DMS 273 treated with DMSO at 0.1 percent for 48 hours (cell line): ENCODE measurements at regions not wholly inside any gene's neighbourhood (a gene's known extent, or its start where the extent isn't known, plus 50 kb on each side); places are given as distances from the start of the nearest gene placed in this dataset.

Source experiments
- DNase-seq: peaks from one replicate; lab custom pipeline; 2025; lab: John Stamatoyannopoulos, UW

DNA sequence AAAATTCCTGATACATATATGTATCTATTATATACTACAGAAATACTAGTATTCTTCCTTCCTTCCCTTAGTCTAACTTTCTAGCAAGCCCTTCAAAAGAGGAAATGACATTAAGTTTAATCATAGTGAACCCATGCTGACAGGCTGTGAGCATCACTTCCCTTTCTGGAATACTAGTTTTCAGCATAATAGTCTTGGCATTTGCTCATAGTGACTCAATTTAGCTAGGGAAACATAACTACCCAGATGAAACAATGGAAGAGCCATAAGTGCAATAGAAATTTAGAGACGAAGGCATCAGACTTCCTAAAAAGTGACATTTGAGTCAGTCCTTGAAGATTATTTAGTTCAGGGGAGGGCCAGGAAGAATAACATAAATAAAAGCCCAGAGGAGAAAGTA is 184.5 kb upstream of the CRY1 start:
- DNase-seq, result no peak

DNA sequence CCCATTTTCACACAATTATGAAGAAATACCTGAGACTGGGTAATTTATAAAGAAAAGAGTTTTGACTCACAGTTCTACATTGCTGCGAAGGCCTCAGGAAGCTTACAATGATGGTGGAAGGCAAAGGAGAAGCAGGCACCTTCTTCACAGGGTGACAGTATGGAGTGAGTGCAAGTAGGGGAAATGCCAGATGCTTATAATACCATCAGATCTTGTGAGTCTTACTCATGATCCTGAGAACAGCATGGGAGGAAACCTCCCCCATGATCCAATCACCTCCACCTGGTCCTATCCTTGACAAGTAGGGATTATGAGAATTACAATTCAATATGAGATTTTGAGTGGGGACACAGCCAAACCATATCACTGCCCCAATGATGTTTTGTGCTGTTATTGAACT is 189.3 kb upstream of the CRY1 start:
- DNase-seq, result no peak

DNA sequence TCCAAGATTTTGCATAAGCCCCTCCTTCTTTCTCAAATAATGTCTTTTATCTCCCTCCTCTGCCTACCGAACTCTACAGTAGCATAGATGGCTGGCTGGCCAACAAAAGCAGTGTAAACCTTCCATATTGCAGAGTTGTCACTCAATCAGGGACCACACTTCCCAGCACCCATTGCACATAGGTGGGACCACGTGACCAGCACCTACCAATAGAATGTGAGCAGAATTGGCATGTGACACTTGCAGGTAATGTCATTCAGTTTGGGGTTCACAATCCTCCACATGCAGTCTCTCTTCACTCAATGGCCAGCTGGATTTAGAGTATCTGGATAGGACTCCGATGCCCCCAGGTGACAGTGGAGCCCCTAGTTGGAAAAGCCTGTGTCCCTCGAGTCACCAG is 190.3 kb upstream of the CRY1 start:
- no peak for DNase-seq

DNA sequence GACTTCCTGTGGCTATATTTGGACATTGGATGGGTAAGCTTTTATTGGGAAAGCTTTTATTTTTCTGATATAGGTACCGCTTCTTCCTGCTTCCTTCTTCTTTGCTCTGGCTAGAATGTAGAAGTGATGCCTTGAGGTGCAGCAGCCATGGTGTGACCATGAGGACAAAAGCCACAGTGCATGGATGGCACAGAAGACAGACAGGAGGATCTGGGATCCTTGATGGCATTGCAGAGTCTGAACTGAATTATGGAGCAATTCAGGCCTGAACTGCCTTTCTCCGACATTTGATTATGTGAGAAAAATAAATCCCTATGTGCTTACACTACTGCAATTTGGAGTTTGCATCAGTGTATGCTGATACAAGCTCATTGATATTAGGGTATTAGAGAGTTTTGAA is 191.3 kb upstream of the CRY1 start:
- no peak for DNase-seq

DNA sequence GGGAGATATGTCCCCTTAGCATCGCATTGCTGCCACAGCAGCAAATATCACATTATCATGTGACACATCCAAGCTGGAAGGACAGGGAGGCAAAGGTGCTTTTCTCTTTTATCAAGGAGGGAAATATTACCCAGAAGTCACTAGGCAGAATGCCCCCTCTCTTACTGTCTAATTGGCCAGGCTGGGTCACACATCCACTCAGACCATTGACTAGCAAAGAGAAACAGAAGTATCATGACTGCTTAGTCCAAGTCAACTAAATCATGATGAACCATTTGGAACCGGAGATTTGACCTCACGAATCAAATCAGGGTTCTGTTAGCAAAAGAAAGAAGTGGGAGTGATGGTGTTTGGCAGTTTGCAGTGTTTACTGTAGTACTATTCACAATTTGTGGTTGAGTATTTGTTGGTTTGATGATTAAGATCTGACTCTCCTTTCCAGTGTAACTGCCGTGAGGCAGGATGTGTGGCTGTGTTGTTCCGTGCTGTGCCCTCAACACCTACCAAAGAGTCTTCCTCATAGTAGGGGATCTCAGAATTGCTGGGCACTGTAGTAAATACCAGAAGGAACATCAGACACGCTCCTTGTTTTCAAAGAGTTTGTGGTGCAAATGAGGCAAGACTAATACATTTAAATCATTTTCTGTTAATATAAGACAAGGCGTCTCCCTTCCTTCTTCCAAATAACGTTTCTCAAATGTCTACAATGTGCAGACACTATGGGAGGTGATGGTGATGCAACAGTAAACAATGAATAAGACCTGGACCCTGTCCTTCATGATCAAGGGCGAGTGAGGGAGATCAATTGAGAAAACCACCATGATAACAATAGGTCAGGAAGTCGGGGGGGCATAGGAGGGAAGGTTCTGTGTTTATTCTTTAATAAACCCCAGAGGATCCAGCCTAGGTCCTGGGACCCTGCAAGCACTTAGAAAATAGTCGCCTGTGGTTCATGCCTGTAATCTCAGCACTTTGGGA is 194.4 kb upstream of the CRY1 start:
- no peak for DNase-seq

DNA sequence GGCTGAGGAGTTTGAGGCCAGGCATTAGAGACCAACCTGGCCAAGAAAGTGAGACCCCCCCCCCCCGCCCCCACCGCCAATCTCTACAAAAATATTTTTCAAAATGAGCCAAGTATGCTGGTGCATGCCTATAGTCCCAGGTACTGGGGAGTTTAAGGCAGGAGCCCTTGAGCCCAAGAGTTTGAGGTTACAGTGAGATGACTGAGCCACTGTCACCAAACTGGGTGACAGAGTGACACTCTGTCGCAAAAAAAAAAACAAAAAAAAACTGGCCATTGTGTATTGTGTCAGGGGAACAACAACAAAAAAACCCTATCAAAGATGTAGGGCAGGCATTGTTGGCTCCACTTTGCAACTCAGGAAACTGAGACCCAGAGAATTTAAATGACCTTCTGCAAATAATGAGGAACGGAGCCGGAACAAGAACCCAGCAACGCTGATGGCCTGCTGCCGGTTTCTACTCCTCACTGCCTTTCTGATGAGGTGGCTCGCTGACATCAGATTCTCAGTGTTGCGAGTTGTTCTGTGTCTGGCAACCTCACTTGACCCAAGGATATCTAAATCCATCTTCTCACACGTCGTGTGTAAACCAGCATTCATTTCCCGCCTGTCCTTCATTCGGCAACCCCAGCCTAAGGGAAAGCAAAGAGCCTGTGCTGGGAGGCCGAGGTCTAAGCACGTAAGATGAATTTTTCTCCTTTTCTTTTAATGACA is 195.2 kb upstream of the CRY1 start:
- DNase-seq, result no peak

DNA sequence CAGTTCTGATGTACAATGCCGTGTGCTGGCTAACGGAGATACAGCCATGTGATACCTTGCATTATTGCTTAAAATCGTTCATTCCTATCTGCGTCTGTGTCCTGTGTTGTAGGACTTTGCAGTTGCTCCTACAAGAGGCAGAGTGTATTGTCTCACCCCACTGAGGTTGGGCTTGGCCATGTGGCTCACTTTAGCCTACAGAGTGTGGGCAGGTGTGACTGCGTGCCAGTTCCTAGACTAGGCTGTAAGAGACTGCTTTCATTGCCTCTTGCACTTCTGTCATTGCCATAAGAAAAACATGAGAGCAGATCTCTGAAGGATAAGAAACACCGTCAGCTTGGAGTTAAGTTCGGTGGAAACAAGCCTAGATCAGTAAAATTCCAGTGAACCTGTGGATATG is 197.7 kb upstream of the CRY1 start:
- DNase-seq, result no peak

DNA sequence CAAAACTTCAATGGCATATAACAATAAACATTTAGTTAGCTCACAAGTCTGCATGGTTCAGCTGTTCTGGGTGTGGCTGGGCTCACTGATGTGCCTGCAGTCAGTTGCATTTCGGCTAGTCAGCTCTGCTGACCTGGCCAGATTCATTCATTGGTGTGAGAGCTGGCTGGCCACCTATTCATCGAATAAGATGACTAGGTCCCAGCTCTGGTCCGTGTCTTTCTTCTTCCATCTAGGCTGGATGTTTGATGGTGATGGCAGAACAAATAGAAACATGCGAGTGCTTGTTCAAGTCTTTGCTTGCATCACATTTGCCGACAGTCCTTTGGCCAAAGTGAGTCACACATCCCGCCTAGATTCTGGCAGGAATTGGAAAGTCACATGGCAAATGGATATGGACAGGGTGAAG is 203.3 kb upstream of the CRY1 start:
- no peak for DNase-seq

DNA sequence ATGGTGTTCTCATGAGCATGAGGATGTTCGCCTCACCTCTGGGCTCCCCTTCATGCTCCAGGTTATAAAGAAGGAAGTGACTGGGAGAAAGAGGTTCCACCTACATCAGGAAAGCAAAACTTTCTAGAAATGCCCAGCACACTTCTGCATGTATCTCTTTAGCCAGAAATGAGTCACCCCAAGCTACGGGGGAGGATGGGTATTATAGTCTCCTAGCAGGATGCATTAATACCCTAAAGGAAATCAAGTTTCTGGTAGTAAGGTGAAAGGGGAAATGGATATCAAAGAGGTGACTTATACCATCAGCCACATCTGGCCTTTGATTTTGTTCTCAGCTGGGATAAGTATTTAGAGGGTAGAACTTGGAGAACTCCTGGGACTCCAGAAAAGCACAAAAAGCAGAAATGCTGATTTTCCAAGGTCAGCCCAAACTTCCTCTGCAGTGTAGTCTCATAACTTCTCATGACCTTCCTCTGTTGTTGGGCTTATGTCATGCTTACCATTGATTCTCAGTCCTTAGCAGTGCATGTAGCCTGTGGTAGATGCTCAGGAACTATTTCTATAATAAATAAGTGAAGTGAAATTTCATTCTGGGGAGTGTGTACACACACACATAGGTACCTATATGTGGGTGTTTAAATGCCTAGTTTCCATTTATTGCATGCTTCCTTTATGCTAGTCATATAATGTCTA is 209.4 kb upstream of the CRY1 start:
- no peak for DNase-seq

DNA sequence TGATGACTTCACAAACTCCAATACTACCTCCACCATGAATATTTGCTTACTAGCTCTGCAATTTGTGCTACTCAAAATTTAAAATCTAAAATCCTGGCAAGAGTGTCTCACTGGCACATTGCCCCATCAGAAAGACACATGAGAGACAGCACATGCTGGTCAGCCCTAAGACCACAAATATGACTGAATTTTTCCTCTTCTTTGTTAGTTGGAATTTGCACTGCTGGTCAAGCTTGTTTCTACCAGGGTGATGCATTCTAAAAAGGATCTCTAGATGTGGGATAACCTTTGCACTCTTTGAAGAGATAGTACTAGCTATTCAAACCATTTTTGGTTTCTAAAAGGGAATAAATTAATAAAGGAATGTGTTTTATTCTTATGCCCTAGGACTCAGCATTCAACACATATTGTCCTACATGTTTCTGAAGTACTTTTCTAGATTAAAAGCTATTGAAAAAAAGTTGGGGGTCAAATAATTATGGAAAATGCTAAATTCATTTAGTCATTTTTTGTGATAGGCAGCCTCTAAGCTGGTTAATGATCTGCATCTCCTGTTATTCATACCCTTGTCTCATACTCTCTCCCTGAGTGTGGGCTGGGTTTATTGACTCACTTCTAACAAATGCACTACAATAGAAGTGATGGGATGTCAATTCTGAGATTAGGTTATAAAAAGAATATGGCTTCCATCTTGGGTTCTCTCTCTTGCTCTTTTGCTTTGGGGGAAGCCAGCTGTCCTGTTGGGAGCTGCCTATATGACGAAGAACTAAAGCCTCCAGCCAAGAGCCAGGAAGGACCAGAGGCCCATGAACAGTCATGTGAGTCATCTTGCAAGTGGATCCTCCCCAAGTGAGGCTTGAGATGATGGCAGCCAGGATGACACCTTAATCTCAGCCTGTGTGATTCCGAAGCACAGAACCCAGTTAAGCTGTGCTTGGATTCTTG is 211.5 kb upstream of the CRY1 start:
- no peak for DNase-seq

DNA sequence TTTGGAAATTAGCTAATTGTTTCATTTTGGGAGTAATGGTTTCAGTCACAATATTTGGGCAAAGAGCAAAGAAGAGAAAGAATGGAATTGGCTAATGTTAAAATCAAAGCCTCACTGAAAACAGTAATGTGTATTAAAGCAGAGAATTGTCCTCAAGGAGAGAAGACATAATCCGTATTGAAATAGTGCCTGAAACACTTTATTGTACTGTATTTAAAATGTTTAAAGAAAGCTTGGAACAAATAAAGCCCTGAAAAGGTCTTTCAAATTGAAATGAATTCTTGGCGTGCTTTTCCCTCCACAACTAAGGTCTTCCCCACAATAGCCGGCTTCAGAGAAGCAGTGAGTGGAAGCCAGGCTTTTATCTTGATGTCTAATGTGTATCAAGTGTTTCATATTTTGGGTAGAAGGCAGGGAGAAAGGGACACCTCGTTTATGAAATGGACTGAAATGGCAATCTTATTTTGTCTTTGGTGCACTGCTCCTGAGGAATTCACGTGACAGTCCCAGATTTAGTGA is 212.9 kb upstream of the CRY1 start:
- no peak for DNase-seq

DNA sequence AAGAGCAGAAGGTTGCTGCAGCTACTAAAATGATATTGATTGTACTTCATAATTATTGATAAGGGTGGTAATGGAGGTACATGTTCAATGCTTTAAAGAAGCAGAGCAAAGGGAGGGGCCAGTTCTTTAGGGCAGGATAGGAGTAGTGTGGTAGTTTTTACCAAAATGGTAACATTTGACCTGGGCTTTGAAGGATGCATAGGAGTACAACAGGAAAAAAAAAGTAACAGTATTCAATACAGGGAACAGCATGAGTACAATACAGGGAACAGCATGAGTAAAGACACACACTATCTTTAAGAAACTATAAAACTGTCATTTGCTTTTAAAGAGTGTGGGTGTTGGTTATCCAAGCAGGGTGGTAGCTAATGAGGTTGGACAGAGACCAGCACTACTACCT is 215.0 kb upstream of the CRY1 start:
- no peak for DNase-seq

DNA sequence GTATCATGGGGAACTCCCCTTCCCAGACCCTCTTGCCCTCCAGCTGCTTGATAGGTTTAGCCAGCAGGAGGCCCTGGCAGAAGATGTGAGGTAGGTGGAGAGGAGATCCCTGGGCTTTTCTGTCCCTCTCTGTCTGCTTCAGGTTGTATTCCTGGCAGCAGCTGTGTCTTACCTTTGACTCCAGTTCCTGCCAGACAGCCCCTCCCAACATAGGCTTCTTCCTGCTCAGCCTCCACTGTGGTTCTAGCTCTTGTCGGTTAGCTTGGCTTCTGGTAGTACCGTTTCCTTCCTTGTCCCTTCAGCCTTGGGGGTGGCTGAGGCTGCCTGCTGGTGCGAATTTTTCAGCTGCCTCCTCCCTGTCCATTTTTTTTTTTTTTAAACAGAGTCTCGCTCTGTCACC is 215.7 kb upstream of the CRY1 start:
- DNase-seq, result no peak

DNA sequence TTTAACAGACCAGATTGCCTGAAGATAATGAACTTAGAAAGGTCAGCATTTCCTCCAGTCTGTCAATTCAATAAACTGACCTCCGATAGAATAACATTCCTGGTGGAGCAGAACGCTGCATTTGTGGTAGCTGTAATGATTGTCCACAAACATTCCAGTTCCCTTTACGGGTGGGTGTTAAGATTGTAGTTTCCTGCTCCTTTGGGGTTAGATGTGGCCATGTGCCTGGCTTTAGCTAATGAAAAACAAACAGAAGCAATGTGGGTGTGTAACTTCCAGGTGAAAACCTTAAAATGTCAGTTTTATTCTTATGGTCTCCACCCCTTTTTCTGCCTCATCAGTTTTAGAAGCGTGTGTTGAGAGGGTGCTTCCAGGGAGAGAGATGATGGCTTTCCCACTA is 217.3 kb upstream of the CRY1 start:
- no peak for DNase-seq

DNA sequence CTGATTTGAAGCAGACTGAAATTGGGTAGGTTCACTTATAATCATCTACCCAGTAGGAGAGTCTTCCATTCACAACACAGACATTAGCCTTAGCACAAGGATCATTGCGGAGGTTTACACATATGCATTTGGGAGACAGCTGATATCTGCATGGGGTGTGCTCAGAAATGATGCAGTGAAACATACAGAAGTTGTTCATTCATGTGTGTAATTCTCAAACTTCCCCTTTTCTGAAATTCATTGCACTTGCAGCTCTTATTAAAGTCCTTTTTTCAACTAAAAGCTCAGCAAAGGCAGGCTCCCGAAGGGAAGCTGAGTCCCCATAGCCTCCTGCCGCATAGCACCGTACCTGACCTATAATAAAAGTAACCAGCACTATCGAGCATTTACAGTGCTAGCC is 218.3 kb upstream of the CRY1 start:
- DNase-seq, result no peak

DNA sequence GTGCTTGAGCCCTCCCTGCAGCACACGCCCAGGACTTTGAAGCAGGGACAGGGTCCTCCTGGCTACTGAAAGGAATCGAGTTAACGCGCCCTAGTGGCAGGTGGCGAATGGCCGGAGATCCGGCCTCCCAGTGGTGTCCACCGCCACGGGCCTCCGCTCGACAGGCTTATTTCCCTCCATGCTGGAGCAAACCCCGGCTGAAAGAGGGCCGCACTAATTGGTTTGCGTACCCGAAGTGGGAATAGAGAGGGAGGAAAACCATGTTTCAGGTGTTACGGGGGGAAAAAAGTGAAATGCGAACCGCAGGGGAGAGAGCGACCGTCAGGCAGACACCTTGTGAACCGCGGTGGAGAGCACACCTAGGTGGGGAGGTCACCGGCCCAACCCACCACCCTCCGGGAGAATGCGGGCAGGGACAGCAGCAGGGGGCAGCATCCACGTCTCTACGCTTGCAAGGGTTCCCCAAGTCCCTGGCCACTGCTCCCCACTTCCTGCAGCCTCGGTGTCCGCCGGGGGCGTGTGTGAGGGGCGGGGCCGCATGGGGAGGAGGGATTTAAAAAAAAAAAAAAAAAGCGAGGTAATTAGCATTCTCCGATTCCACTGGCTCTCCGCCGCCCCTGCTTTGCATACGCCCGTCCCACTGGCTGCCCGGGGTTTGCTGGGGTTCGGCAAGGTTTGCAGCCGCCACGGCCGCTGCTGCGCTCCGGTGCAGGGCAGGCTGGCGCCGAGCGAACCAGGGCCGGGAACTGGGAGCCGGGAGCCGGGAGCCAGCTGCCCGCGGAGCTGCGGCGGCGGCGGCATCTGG is 224.6 kb upstream of the CRY1 start:
- peak; percentile 47 for DNase-seq

DNA sequence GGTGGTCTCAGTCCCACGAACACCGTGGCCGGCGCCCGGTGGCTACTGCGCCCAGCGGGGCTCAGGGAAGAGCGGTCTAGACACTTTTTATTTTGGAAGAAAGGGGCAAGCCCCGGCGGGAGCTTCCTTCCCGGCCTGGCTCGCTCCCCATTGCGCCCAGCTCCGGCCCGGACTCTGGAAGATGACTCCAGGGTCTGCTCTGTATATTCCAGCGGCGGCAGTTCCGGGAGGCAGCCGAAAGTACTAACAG is 225.1 kb upstream of the CRY1 start:
- no peak for DNase-seq

DNA sequence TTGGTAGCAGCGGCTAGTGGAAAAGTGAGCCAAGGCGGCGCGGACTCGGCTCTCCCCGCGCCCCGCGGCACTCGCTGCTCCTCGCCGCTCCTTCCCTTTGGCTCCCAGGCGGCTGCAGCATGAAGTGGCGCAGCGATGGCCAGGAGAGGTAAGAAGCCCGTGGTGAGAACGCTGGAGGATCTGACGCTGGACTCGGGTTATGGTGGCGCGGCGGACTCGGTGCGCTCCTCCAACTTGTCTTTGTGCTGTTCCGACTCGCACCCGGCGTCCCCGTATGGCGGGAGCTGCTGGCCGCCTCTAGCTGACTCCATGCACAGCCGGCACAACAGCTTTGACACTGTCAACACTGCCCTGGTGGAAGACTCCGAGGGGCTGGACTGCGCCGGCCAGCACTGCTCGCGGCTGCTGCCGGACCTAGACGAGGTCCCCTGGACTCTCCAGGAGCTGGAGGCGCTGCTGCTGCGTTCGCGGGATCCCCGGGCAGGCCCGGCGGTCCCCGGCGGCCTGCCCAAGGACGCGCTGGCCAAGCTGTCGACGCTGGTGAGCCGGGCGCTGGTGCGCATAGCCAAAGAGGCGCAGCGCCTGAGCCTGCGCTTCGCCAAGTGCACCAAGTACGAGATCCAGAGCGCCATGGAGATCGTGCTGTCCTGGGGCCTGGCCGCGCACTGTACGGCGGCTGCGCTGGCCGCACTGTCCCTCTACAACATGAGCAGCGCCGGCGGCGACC is 225.6 kb upstream of the CRY1 start:
- DNase-seq, result no peak

DNA sequence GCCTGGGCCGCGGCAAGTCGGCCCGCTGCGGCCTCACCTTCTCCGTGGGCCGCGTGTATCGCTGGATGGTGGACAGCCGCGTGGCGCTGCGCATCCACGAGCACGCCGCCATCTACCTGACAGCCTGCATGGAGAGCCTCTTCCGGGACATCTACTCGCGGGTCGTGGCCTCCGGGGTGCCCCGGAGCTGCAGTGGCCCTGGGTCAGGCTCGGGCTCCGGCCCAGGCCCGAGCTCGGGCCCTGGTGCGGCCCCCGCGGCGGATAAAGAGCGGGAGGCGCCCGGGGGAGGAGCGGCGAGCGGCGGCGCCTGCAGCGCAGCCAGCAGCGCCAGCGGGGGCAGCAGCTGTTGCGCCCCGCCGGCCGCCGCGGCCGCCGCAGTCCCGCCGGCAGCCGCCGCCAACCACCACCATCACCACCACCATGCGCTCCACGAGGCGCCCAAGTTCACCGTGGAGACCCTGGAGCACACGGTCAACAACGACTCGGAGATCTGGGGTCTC is 226.2 kb upstream of the CRY1 start:
- DNase-seq, result no peak
